ENCODE measurements at regions not wholly inside any gene's neighbourhood (a gene's known extent, or its start where the extent isn't known, plus 50 kb on each side); places are given as distances from the start of the nearest gene placed in this dataset.

DNA sequence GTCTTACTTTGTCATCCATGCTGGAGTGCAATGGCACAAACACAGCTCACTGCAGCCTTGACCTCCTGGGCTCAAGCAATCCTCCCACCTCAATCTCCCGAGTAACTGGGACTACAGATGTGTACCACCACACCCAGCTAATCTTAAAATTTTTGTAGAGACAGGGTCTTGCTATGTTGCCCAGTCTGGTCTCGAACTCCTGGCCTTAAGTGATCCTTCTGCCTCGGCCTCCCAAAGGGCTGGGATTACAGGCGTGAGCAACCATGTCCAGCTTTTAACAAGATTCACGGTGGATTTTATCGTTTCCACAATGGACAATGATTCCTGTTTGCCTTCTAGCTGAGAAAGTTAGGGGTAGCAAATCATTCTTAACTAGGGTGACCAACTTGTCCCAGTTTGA is 165.9 kb downstream of the ZNF608 start:
- TF ChIP-seq POLR2A (IDR thresholded peaks at IDR 0.05) = no peak
- TF ChIP-seq, protein P1, sequence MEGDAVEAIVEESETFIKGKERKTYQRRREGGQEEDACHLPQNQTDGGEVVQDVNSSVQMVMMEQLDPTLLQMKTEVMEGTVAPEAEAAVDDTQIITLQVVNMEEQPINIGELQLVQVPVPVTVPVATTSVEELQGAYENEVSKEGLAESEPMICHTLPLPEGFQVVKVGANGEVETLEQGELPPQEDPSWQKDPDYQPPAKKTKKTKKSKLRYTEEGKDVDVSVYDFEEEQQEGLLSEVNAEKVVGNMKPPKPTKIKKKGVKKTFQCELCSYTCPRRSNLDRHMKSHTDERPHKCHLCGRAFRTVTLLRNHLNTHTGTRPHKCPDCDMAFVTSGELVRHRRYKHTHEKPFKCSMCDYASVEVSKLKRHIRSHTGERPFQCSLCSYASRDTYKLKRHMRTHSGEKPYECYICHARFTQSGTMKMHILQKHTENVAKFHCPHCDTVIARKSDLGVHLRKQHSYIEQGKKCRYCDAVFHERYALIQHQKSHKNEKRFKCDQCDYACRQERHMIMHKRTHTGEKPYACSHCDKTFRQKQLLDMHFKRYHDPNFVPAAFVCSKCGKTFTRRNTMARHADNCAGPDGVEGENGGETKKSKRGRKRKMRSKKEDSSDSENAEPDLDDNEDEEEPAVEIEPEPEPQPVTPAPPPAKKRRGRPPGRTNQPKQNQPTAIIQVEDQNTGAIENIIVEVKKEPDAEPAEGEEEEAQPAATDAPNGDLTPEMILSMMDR (IDR thresholded peaks at IDR 0.05) = no peak

Data from right lobe of liver (tissue), 4 donors.